ENCODE measurements at regions not wholly inside any gene's neighbourhood (a gene's known extent, or its start where the extent isn't known, plus 50 kb on each side); places are given as distances from the start of the nearest gene placed in this dataset.

DNA sequence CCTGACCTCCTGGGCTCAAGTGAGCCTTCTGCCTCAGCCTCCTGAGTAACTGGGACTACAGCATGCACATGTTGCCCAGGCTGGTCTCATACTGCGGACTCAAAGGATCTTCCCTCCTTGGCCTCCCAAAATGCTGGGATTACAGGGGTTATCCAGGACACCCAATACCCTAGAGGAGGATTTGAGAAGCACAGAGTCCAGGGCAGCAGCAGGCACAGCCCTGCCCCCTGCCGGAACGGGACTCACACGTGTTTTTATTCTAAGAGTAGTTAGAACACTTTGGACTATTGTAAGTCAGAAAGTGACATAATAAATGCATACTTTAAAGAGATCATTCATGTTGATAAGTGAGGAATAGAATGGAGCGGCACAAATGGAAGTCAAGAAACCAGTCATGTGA lies 80.2 kb downstream of the C6orf118 start:
- no peak for DNase-seq

- DNase-seq, result no peak
Measured at GRCh38 chr6:165227644-165228329, 81.6 kb downstream of the C6orf118 start.

GRCh38 chr6:165223736-165224135 lies 85.7 kb downstream of the C6orf118 start:
- DNase-seq, result no peak

DNA sequence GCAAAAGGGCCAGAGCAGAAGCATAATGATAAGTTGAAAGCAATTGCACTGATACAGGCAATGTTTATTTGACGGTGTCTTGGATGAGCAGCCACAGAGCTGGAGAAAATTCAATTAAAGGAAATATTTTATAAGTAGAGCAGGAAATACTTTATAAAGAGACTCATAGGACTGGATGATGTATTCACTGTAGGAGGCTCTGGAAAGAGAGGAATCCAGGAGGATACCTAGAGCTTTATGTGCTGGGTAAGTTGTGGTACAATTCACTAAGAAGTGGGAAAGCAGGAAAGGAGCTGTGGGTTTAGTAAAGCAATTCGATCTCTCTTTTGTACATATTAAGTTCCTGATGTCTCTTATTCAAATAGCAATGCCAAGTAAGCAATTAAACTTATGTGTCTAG lies 86.3 kb downstream of the C6orf118 start:
- no peak for DNase-seq

- DNase-seq, result no peak
Measured at GRCh38 chr6:165222315-165223025, 86.9 kb downstream of the C6orf118 start.

- no peak for DNase-seq
Measured at GRCh38 chr6:165220045-165220444, 89.4 kb downstream of the C6orf118 start.

- peak; percentile 36 for DNase-seq
Measured at GRCh38 chr6:165219629-165220028, 89.8 kb downstream of the C6orf118 start.

DNA sequence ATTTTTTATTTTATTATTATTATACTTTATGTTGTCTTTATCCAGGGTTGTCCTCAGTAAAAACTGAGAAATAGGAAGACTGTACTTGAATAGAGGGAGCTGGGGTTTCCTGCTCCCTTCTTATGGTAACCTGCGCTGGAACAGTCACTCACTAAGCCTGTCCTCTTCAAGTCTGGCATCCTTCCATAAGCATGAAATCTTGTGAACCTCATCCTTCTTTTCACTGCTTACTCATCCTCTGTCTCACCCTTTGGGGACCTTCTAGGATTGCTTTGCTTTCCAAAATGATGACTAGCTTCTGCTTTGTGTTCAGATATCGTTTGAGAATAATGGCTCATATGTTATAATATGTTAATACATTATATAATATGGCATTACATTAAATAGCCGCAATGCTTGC lies 90.6 kb downstream of the C6orf118 start:
- DNase-seq, result no peak

DNA sequence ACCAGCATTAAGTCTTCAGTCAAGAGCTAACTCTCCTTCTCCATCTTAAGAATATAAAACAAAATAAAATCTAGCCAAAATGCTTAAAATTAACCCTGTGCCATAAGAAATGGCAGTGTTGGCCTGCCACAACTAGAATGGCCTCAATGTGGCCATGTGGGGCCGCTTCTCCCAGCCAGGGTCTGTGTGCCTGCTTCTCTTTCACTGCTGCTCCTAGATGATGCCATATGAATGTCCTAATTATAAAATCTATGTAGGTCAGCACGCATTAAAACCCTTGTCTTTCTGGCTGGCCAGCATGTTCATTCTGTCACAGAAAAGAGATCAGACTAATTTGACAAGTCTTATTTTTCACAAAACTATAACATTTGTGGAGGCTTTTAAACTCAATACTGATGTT lies 102.6 kb downstream of the C6orf118 start:
- DNase-seq, result no peak

- DNase-seq, result no peak
Measured at GRCh38 chr6:165205632-165206031, 103.8 kb downstream of the C6orf118 start.

DNA sequence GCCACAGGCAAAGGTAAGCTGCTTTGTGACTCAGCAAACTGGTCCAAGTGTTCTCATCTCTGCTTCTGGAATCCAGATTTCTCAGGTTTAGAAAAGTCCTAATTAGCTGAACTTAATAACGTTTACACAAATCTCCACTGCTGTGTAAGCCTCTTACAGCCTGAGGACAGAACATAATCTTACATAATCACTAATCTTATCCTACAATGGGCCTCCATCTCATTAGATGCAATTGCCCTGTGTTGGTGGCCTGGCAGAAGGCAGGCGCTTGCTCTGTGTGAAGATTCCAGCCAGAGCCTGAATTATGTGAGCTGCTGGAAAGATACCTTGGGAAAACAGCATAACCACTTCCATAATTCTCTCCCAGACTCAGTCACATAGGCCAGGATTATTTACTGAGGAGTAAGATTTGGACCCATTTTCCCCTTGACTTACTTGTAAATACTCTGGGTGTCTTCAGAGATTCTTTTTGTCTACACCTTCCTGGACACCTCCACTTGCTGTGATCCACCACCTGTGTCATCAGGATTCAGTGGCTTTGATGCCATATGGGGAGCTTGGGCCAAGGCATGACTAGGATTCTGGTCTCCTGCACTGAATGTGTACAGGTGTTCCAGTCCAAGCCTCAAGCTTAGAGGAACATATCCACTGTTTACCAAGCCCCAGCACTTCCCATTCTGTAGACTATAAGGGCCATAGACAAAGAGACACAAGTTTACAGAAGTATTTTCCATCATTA lies 104.4 kb downstream of the C6orf118 start:
- DNase-seq, result no peak

GRCh38 chr6:165200178-165200577 lies 109.2 kb downstream of the C6orf118 start:
- no peak for DNase-seq

DNA sequence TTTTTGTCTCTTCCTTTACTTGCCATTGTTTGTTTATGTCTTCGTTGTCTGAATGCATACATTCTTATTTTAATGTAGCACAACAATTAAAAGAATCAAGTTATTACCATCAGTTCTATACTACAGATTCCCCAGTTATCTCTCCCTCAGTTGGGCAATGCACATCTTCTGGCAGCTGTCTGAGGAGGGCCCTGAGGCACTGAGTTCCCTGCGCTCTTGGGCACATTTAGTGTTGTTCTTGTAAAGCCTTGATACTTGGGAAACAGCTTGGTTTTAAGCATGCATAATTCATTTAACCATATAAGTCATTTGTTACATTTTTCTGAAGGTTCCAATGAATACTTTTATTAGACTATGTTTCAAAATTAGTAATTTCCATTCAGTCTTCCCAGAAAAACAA lies 117.9 kb downstream of the C6orf118 start:
- DNase-seq, result no peak

DNA sequence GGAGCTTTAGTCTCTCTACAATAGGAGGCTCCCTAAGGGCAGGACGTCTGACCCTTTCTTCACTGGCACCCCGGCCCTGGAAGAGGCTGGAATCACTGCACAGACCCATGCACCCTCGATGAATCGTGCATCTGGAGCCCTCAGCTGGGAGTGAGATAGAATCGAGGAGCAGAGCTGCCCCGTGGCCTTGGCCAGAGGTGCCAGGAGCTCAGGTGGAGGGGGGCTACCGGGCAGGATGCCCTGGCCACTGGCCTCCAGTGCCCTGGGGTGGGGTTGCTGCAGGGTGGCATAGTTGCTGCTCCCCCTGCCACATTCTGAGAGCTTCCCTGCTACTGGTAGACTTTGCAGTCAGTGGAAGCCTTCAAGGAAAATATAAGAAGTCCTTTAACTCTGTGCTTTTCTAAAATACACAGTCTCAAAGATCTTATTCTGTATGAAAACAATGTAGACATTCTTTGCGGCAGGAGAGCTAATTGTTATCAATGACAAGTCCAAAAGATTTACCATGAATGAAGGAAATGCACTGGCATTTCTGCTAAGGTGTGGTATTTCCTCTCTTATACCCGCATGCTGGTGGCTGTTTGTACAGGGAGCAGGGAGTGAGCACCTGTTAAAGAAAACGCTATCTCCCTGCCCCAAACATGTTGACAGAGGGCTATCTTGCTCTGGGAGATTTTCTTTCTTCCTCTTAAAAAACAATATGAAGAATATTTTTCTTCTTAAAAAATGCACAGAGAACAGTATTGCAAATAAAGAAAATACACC lies 122.8 kb downstream of the C6orf118 start:
- no peak for DNase-seq

DNA sequence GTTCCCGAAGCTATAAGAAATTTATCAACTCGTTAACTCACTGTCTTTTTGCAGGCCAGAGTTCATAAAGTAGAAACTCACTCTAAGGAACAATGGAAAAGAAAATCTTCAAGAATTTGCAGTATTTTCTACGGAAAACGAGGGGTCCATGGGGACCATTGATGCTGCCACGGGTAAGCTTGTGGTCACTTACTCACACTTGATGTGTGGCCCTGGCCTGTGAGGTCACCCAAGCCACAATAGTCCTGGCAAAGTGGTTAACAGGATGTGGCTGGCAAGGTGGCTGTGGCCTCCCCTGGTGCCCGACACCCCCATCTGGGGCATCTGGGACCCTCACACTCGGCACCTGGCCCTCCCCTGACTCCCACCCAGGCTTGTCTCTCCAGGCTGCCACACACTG lies 123.4 kb downstream of the C6orf118 start:
- DNase-seq, result no peak

DNA sequence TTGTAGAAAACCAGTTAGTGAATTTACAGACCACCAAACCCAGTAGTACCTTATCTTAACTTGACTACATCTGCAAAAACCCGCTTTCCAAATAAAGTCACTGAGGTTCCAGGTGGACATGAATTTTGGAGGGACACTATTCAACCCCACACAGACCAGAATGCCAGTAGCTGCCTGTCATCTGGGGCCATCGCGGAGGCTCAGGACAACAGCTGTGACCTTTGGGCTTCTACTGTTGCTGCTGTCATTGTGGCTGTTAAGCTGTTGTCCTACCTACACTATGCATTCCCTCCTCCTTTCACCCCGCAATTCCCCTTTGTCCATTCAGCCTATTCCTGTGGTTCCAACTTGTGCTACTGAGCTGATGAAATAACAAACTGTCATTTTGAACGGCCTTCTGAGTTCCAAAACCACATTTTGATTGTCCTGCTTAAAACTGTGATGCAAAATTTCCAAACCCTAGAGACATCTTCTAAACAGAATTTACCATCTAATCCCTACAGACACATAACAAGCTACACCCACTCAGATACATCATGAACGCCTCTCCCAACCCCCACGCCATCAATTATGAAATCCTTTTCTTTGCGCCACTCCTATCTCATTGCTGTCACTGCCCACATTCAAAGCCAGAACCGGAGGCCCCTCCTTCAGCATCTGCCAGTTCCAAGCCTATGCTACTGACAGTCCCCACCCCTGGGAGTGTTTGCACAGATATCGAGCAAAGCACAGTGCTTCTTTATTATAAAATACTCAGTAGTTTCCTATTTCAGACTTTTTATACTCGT lies 125.0 kb downstream of the C6orf118 start:
- no peak for DNase-seq

DNA sequence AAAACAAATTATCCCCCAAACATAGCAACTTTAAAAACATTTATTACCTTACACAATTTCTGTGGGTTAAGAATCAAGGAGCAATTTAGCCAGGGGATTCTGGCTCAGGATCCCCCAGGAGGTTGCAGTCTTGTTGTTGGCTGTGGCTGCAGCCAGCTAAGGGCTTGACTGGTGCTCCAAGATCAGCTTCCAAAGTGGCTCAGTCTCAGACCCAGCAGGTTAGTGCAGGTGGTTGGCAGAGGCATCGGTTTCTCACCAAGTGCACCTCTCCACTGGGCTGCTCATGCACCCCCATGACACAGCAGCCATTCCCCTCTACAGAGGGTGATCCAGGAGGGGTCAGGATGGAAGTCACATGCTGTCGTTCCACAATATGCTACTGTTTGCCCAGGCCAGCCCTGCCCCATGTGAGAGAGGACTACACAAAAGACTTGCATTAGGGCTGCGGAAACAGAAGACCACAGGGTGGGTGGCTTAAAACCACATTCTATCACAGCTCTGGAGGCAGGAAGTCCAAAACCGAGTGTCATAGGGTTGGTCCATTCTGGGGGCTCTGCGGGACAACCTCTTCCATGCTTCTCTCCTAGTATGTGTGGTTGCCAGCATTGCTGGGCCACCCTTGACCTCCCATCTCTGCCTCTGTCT lies 125.8 kb downstream of the C6orf118 start:
- no peak for DNase-seq

GRCh38 chr6:165183071-165183470 lies 126.3 kb downstream of the C6orf118 start:
- no peak for DNase-seq

DNA sequence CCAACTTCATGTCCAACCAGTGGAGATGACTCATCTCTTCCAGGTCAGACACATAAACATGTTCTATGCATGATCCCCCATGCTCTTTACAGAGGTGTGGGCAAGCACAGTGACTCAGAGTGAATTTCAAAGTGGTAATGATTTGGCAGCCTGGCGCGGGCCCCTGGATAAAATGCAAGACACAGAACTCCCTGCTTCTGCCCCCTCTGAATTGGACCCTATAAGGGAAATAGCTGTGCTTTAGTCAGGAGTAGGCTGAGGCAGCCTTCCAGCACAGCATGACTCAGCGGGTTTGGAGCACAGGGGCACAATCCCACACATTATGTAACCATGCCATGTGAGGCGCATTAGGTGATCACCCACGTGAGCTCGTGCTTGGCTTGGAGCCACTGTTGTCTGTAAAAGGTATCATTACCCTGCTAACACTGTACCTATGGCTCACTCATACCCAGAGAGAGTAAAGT lies 127.4 kb downstream of the C6orf118 start:
- peak; percentile 6 for DNase-seq

- no peak for DNase-seq
Measured at GRCh38 chr6:165178056-165178455, 131.3 kb downstream of the C6orf118 start.

GRCh38 chr6:165173484-165173883 lies 135.9 kb downstream of the C6orf118 start:
- no peak for DNase-seq

- no peak for DNase-seq
Measured at GRCh38 chr6:165167861-165168260, 141.5 kb downstream of the C6orf118 start.
